8988T (cell line): ENCODE measurements at regions not wholly inside any gene's neighbourhood (a gene's known extent, or its start where the extent isn't known, plus 50 kb on each side); places are given as distances from the start of the nearest gene placed in this dataset.

ENCODE experiments used
- DNase-seq: peaks from one replicate; pipeline ENCODE4 v3.0.0; 2011

DNA sequence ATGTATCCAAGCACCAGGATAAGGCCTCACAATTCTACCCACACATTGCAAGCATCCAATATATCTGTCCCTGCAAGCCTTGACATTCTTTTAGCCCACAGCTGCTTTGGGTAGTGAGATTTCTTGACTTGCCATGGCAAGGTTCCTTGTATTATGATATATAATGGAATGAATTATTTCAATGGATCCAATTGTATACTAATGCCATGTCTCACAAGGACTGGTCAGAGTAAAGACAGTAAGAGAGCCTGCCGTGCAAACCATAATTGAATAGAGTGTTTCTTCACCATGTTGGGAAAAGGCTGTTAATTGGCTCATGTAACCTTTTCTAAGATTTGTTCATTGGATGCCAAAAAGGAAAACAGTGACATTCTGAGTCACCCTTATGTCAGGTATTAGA, 64.3 kb upstream of the RBBP8 start:
- DNase-seq, result no peak

DNA sequence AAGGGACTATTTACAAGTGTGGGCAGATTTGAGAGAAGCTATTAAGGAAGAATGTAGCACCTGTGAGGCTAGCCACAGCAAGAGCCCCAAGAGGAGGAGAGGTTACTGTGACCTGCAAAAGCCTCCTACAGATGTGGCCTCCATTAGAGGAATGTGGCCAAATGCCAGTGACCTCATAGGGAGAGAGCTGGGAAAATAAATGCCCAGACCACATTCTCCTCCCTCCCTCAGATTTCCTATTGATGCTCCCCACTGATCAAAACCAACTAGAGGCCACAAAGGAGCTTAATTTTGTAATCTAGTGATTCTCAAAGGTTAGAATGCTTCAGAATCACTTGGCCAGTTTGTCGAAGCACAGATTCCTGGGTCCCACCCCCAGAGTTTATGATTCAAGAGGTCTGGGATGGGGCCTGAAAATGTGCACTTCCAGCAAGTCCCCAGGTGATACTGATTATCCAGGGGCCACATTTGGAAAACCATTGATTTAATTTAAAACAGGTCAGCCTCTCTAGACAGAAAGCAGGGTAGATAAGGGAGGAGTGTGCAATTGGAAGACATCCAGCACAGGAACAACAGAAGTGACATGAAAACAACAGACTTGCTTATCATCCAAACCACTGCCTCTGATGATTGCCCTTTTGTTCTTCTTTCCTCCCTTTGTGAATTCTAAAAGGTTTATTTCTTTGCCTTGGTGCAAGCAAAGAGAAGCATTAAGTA, 61.2 kb upstream of the RBBP8 start:
- DNase-seq, result no peak

DNA sequence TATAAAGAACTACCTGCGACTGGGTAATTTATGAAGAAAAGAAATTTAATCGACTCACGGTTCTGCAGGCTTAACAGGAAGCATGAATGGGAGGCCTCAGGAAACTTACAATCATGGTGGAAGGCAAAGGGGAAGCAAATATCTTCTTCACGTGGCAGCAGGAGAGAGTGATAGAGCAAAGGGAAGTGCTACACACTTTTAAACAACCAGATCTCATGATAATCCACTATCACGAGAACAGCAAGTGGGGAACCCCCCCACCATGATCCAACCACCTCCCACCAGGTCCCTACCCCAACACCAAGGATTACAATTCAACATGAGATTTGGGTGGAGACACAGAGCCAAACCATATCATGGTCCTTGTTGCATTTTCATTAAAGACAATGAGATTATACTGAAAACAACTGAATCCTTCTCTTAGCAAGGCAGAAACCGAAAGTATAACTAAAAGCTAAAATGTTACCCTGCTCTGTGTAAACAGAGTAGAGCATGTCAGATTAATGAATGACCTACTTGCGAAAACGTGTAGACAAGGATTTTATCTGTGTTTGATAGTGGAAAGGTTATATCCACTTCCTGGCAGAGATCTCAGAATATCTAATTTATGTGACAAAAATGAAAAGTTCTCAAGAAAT, 60.1 kb upstream of the RBBP8 start:
- DNase-seq, result no peak

DNA sequence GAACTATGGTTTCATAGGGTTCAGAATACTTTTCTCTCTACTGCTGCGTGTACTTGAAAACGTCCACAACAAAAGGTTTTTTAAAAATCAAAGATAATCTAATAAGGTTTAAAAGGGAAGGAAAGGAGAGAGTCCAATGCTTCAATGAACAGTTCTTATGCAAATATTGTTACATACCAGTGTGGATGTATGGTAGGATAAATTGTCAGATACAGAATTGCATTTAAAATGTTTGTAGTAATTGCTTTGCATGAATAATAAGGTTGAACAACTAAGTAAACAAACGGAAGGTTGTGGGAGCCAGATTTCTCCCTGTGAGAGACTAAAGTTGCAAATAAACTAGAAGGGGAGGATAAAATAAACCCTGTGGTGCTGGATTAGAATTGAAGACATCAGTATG, 53.8 kb upstream of the RBBP8 start:
- no peak for DNase-seq

DNA sequence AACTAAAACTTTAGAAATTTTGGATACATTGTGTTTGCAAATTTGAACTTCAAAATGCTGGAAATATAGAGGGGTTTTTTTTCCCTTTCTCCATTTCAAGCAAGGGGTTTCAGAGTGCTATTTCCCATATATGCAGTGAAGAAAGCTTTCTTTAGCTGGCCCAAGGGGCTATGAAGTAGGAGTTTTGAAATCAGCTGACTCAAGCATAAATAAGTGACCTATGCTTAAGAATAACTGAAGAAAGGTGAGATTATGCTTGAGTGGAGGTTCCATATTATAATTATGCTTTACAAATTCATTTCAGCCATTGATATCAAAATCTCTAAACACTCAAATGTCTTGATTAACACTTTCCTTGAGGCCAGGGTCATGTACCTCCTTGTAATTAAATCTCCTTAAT, 51.0 kb upstream of the RBBP8 start:
- DNase-seq, result no peak

DNA sequence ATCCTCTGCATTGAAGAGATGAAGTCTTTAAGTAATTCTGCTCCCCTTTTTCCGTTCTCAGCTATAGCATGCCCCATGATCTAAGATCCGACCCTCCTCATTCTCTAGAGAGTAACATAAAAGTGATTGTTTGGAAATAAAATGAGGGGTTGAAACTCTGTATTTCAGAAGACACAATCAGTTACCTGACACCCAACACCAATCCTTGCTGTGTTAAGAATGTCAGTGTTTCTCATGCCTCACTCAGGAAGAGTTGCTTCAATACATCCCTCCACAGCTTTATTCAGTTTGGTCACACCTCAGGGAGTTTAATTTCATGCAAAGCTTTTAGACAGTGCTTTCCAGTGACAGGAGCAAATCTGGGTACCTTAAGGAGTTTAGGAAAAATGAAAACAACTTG, 49.9 kb upstream of the RBBP8 start:
- no peak for DNase-seq
